Testis (tissue), 2 donors: ENCODE measurements at regions not wholly inside any gene's neighbourhood (a gene's known extent, or its start where the extent isn't known, plus 50 kb on each side); places are given as distances from the start of the nearest gene placed in this dataset.

Experiments used
- POLR2A ChIP-seq: fragments of 450-650 bp; IDR thresholded peaks from one replicate; pipeline ENCODE4 v1.6.1; 2017; ENCODE audit warnings: antibody characterized with exemption, mild to moderate bottlenecking, moderate library complexity
- TF ChIP-seq, protein P1 (sequence below), 3 experiments: fragments of 450-650 bp in 2 of 3; fragments of 200-600 bp in 1 of 3; sonication (generic) in 1 of 3; IDR thresholded peaks; one replicate each; pipeline ENCODE4 v1.5.1; 2016 to 2019; ENCODE audit warnings: antibody characterized with exemption in 3 of 3, mild to moderate bottlenecking in 2 of 3, moderate library complexity in 1 of 3

GRCh38 chr10:89929282-89930026 is 228.1 kb downstream of the KIF20B start:
- TF ChIP-seq, protein P1, sequence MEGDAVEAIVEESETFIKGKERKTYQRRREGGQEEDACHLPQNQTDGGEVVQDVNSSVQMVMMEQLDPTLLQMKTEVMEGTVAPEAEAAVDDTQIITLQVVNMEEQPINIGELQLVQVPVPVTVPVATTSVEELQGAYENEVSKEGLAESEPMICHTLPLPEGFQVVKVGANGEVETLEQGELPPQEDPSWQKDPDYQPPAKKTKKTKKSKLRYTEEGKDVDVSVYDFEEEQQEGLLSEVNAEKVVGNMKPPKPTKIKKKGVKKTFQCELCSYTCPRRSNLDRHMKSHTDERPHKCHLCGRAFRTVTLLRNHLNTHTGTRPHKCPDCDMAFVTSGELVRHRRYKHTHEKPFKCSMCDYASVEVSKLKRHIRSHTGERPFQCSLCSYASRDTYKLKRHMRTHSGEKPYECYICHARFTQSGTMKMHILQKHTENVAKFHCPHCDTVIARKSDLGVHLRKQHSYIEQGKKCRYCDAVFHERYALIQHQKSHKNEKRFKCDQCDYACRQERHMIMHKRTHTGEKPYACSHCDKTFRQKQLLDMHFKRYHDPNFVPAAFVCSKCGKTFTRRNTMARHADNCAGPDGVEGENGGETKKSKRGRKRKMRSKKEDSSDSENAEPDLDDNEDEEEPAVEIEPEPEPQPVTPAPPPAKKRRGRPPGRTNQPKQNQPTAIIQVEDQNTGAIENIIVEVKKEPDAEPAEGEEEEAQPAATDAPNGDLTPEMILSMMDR (IDR thresholded peaks at IDR 0.05) = no peak
- TF ChIP-seq POLR2A = no peak
